ENCODE measurements at regions not wholly inside any gene's neighbourhood (a gene's known extent, or its start where the extent isn't known, plus 50 kb on each side); places are given as distances from the start of the nearest gene placed in this dataset.
"Not testable (repeated sequence)": the region's sequence is repeated elsewhere in the genome, so short reads cannot be mapped to it uniquely, and the experiment has no call there.

DNA sequence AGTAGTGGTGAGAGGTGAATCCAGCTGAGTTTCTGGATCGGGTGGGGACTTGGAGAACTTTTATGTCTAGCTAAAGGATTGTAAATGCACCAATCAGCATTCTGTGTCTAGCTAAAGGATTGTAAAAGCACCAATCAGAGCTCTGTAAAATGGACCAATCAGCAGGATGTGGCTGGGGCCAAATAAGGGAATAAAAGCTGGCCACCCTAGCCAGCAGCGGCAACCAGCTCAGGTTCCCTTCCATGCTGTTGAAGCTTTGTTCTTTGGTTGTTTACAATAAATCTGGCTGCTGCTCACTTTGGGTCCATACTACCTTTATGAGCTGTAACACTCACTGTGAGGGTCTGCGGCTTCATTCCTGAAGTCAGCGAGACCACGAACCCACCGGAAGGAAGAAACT, 141.6 kb upstream of the FGF10 start:
- TF ChIP-seq, protein P1, sequence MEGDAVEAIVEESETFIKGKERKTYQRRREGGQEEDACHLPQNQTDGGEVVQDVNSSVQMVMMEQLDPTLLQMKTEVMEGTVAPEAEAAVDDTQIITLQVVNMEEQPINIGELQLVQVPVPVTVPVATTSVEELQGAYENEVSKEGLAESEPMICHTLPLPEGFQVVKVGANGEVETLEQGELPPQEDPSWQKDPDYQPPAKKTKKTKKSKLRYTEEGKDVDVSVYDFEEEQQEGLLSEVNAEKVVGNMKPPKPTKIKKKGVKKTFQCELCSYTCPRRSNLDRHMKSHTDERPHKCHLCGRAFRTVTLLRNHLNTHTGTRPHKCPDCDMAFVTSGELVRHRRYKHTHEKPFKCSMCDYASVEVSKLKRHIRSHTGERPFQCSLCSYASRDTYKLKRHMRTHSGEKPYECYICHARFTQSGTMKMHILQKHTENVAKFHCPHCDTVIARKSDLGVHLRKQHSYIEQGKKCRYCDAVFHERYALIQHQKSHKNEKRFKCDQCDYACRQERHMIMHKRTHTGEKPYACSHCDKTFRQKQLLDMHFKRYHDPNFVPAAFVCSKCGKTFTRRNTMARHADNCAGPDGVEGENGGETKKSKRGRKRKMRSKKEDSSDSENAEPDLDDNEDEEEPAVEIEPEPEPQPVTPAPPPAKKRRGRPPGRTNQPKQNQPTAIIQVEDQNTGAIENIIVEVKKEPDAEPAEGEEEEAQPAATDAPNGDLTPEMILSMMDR (conservative IDR thresholded peaks at IDR 0.05), result not testable (repeated sequence)
- not testable (repeated sequence) for TF ChIP-seq ZFX (IDR thresholded peaks at IDR 0.05)

All from C4-2B (cell line).